Right lobe of liver (tissue), 6 donors: ENCODE measurements at regions not wholly inside any gene's neighbourhood (a gene's known extent, or its start where the extent isn't known, plus 50 kb on each side); places are given as distances from the start of the nearest gene placed in this dataset.

Experiments used
- ATAC-seq, 4 donors: fragments of 200-7000 bp; cut with Tn5 transposase; one replicate each; pipeline ENCODE4 v1.9.1; 2020; ENCODE audit warnings: mild to moderate bottlenecking in 4 of 4, moderate library complexity in 4 of 4
- DNase-seq, 3 donors: peaks; one replicate each; pipeline ENCODE4 v3.0.0-alpha.2; 2020
- H3K27ac ChIP-seq, 3 donors: fragments of 200-600 bp; one replicate each; pipeline ENCODE4 v1.8.0; 2022
- H3K27me3 ChIP-seq, 2 donors: fragments of 200-600 bp; one replicate each; pipeline ENCODE4 v1.8.0; 2022
- H3K36me3 ChIP-seq, 4 donors: fragments of 200-600 bp; sonication (generic) in 1 of 4; one replicate each; pipeline versions ENCODE4 v1.5.1 to v1.8.0; 2017 to 2022; ENCODE audit warnings: control low read depth in 1 of 4
- H3K4me1 ChIP-seq, 4 donors: fragments of 200-600 bp; sonication (generic) in 1 of 4; one replicate each; pipeline versions ENCODE4 v1.5.1 to v1.8.0; 2017 to 2022; ENCODE audit warnings: control low read depth in 1 of 4
- H3K4me3 ChIP-seq, 3 donors: fragments of 200-600 bp; one replicate each; pipeline ENCODE4 v1.8.0; 2022
- H3K9me3 ChIP-seq, 4 donors: fragments of 200-600 bp; sonication (generic) in 1 of 4; one replicate each; pipeline versions ENCODE4 v1.5.1 to v1.8.0; 2017 to 2022; ENCODE audit warnings: control low read depth in 1 of 4
- CTCF ChIP-seq, 4 donors: fragments of 200-600 bp in 3 of 4; fragments of 450-650 bp in 1 of 4; IDR thresholded peaks; one replicate each; pipeline versions ENCODE4 v1.5.1 to v1.8.0; 2016 to 2022; ENCODE audit warnings: antibody characterized with exemption in 4 of 4, mild to moderate bottlenecking in 2 of 4
- POLR2A ChIP-seq: fragments of 450-650 bp; IDR thresholded peaks from one replicate; pipeline ENCODE4 v1.6.1; 2017; ENCODE audit warnings: antibody characterized with exemption, mild to moderate bottlenecking
- WGBS: methylation state at CpG from one replicate; pipeline ENCODE4 v1.1.6; 2018; ENCODE audit warnings: low coverage, low lambda C conversion rate; ENCODE audit not compliant: insufficient coverage; ENCODE audit errors: missing lambda C conversion rate; 5-methylcytosine and 5-hydroxymethylcytosine counted together
- intact Hi-C, 2 donors: fragments of 100-400 bp; cut with DNase I; formaldehyde crosslinking; loops; one replicate each; pipeline versions ENCODE4 v1.11.2 to v1.14.1; 2022
- donor health status: DM: no; HTN: yes; CAD: no.
- donor health status: DM: no; HTN: no; CAD: no.
- donor health status: DM: no; HTN: no; CAD: no.
- donor health status: DM: no; HTN: yes; CAD: no.
- donor health status: DM: no; HTN: yes; CAD: no.

- Histone ChIP-seq H3K27me3 (no peaks in the 10 kb centered on the region), H3K4me1 (no peaks in the 10 kb centered on the region), H3K27ac (no peak overlapping the region), H3K9me3 (no peaks in the 10 kb centered on the region), H3K4me3 (no peak overlapping the region), H3K36me3 (no peaks in the 10 kb centered on the region)
- TF ChIP-seq POLR2A (no peak), CTCF (IDR thresholded peaks at IDR 0.05) (no peak)
- intact Hi-C loops, result no loop called here
- 35% methylated on average over 2 of the region's 2 CpGs for WGBS
- no peak for DNase-seq
- ATAC-seq, result no peak
Measured at GRCh38 chr16:64309398-64310110, 812.3 kb downstream of the CDH11 start.

- no peak for ATAC-seq
- Histone ChIP-seq H3K36me3 (no peaks in the 10 kb centered on the region), H3K4me3 (no peak overlapping the region), H3K27me3 (no peaks in the 10 kb centered on the region), H3K9me3 (no peaks in the 10 kb centered on the region), H3K4me1 (no peaks in the 10 kb centered on the region), H3K27ac (no peak overlapping the region)
- WGBS, result 46% methylated on average over 3 of the region's 3 CpGs
- DNase-seq, result no peak
- intact Hi-C loops, result no loop called here
- TF ChIP-seq POLR2A (no peak), CTCF (IDR thresholded peaks at IDR 0.05) (no peak)
Measured at GRCh38 chr16:64308721-64309120, 813.1 kb downstream of the CDH11 start.

GRCh38 chr16:64307431-64307830 lies 814.4 kb downstream of the CDH11 start:
- intact Hi-C loops, result no loop called here
- Histone ChIP-seq H3K27ac (no peak overlapping the region), H3K9me3 (no peaks in the 10 kb centered on the region), H3K36me3 (no peaks in the 10 kb centered on the region), H3K27me3 (no peaks in the 10 kb centered on the region), H3K4me1 (no peaks in the 10 kb centered on the region), H3K4me3 (no peak overlapping the region)
- DNase-seq (no peak), ATAC-seq (no peak)
- TF ChIP-seq POLR2A (no peak), CTCF (IDR thresholded peaks at IDR 0.05) (no peak)
- 43% methylated on average over 2 of the region's 2 CpGs for WGBS

GRCh38 chr16:64305663-64306062 lies 816.2 kb downstream of the CDH11 start:
- Histone ChIP-seq H3K9me3 (no peaks in the 10 kb centered on the region), H3K36me3 (no peaks in the 10 kb centered on the region), H3K27me3 (no peaks in the 10 kb centered on the region), H3K4me1 (no peaks in the 10 kb centered on the region), H3K4me3 (no peak overlapping the region), H3K27ac (no peak overlapping the region)
- WGBS, result 31% methylated on average over 1 of the region's 1 CpG
- DNase-seq, result no peak
- ATAC-seq, result no peak
- no peak for TF ChIP-seq POLR2A
- intact Hi-C loops, result no loop called here

GRCh38 chr16:64304951-64305350 lies 816.9 kb downstream of the CDH11 start:
- intact Hi-C loops, result no loop called here
- Histone ChIP-seq H3K4me3 (no peak overlapping the region), H3K36me3 (no peaks in the 10 kb centered on the region), H3K9me3 (no peaks in the 10 kb centered on the region), H3K4me1 (no peaks in the 10 kb centered on the region), H3K27me3 (no peaks in the 10 kb centered on the region), H3K27ac (no peak overlapping the region)
- WGBS, result 16% methylated on average over 2 of the region's 2 CpGs
- no peak for TF ChIP-seq CTCF (IDR thresholded peaks at IDR 0.05)
- TF ChIP-seq POLR2A, result no peak
- DNase-seq, result no peak
- ATAC-seq, result no peak
